Hepatocyte (in vitro differentiated cells): ENCODE measurements at regions not wholly inside any gene's neighbourhood (a gene's known extent, or its start where the extent isn't known, plus 50 kb on each side); places are given as distances from the start of the nearest gene placed in this dataset.

Experiments
- CTCF ChIP-seq: fragments of 200-600 bp; sonication (generic); IDR thresholded peaks from 2 replicates; pipeline ENCODE4 v1.5.1; 2016; ENCODE audit warnings: antibody characterized with exemption, mild to moderate bottlenecking; ENCODE audit not compliant: poor library complexity
- EZH2 ChIP-seq: fragments of 200-600 bp; sonication (generic); IDR thresholded peaks from 2 replicates; pipeline ENCODE4 v1.6.1; 2016; ENCODE audit warnings: antibody characterized with exemption, mild to moderate bottlenecking, borderline replicate concordance
- EZH2phosphoT487 ChIP-seq: fragments of 200-600 bp; sonication (generic); IDR thresholded peaks from one replicate; pipeline ENCODE4 v1.6.1; 2018; ENCODE audit warnings: antibody characterized with exemption, mild to moderate bottlenecking, low read depth, moderate library complexity; ENCODE audit not compliant: unreplicated experiment, severe bottlenecking

DNA sequence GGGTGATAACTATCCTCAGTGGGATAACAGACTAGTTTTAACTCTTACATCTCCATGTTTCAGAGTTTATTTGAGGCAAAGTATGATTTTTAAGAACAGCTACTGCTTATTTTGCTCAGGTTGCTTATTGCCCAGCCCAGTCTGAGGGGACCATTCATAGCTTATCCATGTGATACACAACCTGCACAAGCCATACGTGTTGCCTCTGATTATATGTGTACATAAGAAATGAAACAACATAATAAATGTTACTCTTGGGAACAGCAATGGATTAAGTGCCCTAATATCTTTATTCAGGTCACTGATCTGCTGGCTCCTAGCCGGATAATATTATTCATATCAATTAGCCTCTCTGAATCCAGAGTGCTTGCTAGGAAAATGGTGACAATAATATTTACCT, 236.2 kb downstream of the CGGBP1 start:
- TF ChIP-seq CTCF (no peak), EZH2phosphoT487 (no peak), EZH2 (no peak)
